Hematopoietic multipotent progenitor cell treated with erythropoietin and hydrocortisone succinate and interleukin-3 and kit ligand, for 4 days (in vitro differentiated cells): ENCODE measurements at regions not wholly inside any gene's neighbourhood (a gene's known extent, or its start where the extent isn't known, plus 50 kb on each side); places are given as distances from the start of the nearest gene placed in this dataset.

Experiments used
- DNase-seq: peaks from one replicate; pipeline ENCODE4 v3.0.0-alpha.2; 2015

DNA sequence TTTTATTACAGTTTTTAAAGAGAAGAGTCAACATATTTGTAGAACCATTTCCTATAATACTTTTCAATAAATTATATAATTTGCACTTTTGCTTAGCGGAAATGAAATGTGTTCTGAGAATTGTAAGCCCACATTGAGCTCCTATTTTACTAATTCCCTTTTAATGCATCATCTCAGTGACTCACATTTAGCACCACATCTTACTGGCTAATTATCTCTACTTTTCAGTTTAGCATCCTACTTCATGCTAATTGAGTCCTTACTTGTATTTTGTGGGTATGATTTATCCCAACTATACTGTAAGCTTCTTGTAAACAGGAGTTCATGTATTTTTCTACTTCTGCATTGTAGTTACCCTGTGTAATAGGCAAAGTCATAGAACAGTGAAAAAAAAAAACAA, 67.5 kb downstream of the TMX1 start:
- no peak for DNase-seq

DNA sequence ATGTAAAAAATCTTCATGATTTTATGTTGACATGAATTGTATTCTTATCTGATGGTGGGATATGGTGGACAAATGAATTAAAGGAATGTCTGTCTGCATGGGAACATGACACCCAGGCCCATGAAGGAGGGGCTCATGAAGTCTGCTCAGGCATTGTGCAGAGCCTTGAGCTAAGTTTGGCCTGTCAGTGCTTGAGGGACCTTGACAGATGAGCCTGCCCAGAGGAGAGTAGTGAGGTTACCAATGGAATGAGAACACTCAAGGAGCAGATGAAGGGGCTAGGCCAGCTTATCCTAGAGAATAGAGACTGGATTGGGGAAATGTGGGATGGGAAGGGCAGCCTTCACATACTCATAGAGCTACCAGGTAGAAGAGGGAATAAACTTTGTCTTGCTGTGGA, 68.8 kb downstream of the TMX1 start:
- DNase-seq, result no peak

- no peak for DNase-seq
Measured at GRCh38 chr14:51310505-51310944, 70.5 kb downstream of the TMX1 start.

DNA sequence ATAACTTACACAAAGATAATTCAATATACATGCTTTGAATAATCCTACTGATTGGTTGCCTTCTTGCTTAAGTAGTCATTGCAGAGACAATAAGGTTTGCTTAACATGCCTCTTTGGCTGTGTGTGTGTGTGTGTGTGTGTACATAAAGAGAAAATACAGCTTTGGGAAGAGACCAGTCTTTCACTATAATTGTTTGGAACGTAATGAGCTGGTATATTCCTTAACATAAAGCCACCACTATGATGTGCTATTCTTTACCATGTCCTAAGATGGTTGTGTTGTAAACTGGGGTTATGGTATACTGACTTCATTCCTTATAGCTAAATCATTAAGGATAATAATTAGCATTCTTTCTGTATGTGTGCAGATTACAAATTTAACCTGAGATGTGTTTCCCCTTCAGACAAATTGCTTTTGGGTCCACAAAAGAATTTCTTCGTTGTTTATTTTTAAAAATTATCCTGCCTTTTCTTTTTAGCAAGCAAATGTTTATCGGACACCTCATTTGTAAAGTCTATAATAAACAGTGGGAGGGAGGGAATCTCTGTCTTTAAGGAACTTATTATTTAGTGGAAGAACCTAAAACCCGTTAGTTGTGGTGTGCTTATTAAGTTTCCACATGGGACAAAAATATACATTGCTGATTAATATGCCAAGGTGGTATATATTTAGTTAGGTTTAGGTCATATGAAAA, 74.4 kb downstream of the TMX1 start:
- no peak for DNase-seq

GRCh38 chr14:51317373-51317772, 77.3 kb downstream of the TMX1 start:
- no peak for DNase-seq

- peak; percentile 56 for DNase-seq
Measured at GRCh38 chr14:51318813-51319597, 79.0 kb downstream of the TMX1 start.

- no peak for DNase-seq
Measured at GRCh38 chr14:51321036-51321435, 81.0 kb downstream of the TMX1 start.

- no peak for DNase-seq
Measured at GRCh38 chr14:51323492-51323891, 83.4 kb downstream of the TMX1 start.

- DNase-seq, result no peak
Measured at GRCh38 chr14:51327376-51327775, 87.3 kb downstream of the TMX1 start.

DNA sequence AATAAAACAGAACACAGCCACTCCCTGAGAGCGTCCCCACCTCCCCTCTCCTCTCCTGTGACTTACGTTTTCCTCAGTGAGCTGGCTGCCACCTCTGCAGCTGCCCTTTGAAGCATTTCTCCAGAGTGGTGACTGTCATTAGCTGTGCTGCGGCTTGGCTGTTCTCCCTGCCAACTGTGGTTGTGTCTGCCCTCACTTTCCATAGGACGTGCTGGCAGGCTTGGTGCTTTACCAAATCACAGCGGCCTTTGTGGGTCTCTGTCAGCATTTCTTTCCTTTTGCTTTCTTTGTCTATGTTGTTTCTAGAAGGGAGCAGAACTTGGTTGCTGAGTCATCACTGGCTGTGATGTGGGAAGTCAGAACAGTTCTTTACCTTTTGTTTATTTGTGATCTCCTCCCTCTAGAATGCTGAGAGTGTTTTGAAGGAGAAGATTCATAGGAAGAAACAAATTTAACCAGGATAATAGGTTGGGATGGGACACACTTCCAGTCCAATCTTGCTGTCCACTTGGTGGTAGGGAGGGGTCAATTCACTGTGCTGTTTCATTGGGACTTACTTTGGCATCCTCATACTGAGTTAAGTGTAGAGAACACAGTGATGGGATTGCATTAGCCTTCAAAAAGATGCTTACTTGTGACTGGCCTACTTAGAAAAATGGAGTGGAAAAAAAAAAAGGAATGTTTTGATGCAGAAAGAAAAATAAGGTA, 88.2 kb downstream of the TMX1 start:
- DNase-seq, result peak; percentile 8

DNA sequence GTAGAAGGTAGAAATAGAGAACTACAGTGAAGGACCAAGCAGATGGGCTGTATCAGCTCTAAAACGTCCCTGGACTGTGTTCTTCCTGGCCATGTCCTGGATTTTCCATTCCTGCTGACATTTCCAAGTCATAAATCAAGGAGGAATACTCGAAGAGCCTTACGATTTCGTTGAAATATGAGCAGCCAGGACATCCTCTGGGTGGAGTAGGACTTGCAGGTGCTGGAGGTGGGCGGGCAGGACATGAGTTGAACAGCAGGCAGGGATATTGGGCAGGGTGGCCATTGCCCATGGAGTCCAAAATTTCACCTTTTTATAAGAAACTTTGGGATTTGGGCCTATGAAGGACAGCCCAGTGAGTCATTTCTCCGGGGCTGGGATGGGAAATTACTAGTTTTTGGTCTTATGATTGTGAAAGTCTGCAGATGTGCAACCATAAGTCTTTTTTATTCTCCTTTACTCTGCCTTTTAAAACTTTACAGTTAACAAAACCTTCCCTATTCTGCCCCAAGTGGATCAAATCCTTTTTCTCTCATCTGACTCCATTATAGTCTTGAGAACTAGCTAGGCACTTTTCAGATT, 88.8 kb downstream of the TMX1 start:
- DNase-seq, result no peak

DNA sequence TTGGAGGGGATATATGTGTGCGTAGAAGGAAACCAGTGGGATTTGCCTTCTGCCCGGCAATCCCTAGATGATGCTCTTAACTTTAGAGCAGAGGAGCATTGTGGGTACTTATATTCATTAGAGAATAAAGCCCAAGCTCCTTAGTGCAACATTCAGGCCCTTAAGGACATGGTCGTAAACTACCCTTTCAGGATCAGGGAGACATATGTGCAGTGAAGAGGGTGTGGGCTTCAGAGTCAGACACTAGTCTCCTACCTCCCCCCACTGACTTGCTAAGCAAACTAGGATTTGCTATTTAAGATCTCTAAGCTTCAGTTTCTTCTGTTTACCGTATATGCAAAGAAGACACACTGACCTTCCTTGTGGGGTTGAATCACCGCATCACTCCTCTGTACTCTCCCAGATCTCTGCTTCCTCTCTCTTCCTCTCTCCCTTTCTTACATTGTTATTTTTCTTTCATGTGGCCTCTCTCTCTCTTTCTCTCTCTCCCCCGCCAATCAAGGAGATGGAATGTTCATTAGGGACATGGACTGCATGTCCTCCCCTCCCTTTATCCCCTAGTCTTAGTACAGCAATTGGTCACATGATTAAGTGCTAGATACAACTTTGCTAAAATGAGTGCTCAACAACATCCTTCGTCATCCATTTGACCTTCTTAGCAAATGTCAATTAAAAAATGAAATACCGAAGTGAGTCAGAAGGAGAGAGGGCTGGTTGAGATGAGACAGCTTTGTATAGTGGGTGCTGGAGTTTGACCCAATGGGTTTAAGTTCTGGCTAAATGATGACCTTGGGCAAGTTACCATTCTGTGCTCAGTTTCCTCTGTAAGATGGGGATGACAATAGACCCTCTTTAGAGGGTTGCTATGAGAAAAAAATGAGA, 91.7 kb downstream of the TMX1 start:
- DNase-seq, result no peak

- no peak for DNase-seq
Measured at GRCh38 chr14:51333299-51333698, 93.3 kb downstream of the TMX1 start.

DNA sequence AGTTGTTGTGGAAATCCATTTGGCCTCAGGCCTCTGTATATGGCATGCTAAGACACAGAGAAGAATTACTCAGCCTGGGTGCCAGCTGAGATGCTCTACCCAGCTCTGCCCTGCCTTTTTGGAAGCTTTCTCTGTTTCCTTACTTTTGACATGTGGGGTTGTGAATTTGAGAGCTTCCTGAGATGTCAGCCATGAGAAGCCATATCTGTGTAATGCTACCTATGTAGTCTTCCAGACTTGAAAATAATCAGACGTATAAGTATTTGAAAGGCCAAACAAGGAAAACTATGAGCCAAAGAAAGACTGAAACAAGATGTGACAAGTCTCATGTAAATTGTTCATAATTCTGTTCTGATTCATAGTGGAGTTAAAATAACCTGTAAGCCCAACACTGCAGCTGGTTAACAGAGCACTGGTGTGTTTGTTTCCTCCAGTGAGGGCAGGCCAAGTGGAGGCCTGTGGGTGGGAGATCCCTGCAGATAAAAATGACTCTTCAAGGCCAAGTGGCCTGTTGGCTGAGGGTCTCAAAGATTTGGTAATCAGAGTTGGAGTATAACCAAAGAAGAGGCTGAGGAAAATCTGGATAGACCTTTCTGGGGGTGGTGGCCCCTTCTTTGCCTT, 94.0 kb downstream of the TMX1 start:
- DNase-seq, result no peak

DNA sequence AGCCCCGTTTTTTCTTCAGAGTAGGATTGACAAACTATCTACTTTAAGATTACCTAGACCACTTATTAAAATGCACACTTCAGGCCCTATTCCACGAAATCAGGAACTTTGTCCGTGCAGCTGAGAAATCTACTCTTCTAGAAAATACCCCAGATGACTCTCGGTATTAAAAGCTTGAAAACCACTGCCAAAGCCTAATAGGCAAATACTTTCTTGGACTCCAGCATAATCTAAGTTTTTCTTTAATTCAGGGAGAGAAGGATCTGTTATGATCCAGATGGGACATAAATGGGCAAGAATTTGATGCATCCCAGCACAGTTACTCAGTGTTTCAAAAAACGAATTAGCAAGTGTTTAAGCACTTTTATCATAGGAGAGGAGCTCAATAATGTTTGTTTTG, 94.5 kb downstream of the TMX1 start:
- no peak for DNase-seq

DNA sequence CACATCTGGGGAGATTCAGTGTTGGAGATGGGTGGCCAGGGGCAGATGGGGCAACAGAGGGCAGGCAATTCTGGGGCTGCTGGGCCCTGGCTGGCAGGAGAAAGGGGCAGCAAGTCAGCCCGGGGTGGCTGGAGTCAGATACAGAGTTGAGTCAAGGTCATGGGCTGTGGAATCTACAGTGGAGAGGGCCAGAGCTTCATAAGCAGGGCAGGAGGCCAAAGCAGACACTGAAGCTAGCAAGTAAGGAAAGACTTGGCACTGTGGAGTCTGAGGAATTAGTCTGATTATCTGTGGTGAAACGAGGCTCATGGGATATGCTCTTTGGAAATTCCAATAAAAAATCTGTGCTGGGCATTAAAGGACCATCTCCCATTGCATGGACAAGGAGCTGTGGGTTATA, 95.5 kb downstream of the TMX1 start:
- no peak for DNase-seq

DNA sequence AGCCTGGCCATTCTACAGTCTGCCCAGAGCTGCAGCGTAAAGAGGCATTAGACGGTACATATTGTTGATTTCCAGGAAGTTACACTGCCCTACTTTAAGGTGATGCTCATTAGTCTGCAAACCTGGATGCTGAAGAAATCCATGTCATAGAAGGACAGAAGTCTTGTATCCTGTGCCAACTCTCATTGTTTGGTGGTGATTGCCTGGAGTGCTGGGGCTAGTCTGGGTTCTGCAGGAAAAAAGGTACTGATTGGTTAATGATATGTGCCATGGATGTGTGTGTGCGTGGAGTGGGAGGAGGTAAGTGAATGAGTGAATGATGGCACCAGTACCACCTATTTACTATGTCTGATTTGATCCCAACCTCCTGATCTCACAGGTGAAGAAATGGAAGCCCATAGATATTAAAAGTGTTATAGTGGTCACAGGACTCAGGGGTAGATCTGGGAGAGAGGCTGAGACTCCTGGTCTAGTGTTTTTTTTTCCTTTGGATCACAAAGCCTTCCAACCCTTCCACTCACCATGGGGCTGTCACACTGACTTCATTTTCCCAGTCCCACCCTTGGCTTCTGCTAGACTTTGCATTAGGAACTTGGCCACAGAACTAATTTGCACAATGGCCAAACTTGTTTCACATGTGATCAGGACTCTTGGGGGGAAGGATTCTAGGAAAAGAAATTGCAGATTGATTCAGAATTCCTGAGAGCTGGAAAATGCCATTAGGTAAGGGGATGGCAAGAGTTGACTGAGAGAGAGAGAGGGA, 96.1 kb downstream of the TMX1 start:
- DNase-seq, result no peak

DNA sequence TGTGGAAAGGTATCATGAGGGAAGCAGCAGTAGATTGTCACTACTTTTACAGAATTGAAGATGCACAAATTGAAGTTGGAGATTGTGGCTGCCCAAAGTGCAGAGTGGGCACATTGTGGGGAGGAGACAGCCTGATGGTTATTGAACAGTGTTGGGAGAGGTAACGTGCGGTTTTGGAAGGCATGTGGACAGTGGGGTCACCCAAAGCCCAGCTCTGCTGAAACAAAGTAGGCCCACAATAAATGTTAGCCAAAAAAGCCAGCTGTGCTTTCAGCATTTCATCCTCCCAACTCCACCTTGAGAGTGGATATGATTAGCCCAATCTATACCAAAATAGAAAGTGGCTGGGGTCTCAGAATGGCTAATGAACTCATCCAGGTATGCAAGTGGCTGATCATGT, 96.7 kb downstream of the TMX1 start:
- DNase-seq, result no peak

DNA sequence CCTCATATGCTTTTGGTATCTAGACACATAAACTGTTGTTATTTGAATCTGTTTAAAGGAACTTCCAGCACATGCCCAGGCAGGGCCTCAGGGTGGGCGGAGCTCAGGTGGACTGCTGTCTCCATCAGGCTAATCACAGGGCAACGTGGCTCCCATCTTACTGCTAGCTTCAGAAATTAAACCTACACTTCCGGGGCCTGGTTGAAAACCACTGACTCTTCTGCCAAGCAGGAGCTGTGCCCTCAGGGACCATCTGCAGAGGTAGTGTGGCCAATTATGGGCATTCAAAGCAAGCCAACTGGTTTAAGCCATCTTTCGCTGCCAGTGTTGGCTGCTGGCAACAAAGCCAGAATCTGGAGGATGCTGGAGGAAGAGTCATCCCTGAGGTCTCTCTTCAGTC, 97.5 kb downstream of the TMX1 start:
- no peak for DNase-seq

DNA sequence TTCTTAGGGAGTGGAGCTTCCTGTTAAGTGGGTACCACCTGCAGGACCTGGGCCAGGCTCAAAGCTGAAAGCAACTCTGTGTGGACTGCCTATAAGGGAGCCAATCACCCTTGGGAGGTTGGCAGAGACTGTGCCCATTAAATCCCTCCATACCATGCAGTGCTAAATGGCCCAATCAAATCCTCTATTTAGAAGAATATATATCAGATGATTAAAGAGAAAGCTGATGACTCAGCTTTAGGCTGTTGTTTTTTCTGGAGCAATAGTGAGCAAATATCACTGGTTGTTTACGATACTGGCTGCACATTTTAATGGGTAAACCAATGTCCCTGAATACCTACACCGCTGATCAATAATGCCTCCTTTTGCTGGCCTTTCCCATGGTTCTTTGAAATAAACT, 101.3 kb downstream of the TMX1 start:
- no peak for DNase-seq

GRCh38 chr14:51342226-51342625, 102.2 kb downstream of the TMX1 start:
- DNase-seq, result no peak
